ENCODE measurements at regions not wholly inside any gene's neighbourhood (a gene's known extent, or its start where the extent isn't known, plus 50 kb on each side); places are given as distances from the start of the nearest gene placed in this dataset.

DNA sequence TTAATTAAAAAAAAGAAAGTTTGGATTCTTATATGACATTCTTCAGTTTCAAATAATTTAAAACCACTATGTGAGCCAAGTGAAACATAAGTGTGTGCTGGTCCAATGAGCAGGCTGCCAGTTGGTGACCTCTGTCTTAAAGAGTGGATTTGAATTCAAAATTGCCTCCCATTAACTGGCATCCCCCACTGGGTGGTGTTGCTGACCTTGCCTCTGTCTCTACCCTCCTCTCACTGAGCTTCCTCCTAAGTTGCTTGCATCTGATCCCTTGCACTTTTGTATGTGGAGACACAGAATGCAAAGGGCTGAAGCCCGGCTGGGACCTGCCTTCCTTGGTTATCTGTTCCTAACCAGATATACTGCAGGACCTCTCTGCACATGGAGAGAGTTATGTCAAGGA lies 160.6 kb downstream of the CYLD start:
- TF ChIP-seq, protein P1, sequence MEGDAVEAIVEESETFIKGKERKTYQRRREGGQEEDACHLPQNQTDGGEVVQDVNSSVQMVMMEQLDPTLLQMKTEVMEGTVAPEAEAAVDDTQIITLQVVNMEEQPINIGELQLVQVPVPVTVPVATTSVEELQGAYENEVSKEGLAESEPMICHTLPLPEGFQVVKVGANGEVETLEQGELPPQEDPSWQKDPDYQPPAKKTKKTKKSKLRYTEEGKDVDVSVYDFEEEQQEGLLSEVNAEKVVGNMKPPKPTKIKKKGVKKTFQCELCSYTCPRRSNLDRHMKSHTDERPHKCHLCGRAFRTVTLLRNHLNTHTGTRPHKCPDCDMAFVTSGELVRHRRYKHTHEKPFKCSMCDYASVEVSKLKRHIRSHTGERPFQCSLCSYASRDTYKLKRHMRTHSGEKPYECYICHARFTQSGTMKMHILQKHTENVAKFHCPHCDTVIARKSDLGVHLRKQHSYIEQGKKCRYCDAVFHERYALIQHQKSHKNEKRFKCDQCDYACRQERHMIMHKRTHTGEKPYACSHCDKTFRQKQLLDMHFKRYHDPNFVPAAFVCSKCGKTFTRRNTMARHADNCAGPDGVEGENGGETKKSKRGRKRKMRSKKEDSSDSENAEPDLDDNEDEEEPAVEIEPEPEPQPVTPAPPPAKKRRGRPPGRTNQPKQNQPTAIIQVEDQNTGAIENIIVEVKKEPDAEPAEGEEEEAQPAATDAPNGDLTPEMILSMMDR (IDR thresholded peaks at IDR 0.05; ENCODE audit: low read depth, low read length): no peak
- no peak overlapping the region for H3K4me3 ChIP-seq (ENCODE audit: low read depth, low read length)

DNA sequence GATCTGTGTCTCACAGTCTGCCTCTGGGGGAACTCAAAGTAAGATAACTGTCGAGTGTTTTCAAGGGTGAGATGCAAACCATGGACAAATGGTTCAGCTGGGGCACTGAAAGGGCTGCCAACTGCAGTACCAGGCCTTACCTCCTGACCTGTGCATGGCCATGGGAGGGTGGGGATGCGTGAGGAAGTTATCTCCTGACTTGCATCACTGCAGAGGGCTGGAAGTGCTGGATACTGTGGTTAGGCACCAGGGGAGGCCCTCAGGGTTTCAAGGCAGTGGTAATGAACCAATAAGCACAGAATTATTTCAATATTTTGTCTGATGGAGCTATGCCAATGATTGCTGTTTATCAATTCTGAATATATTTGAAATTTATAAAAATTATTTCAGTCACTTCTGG lies 159.2 kb downstream of the CYLD start:
- no peak overlapping the region for H3K4me3 ChIP-seq (ENCODE audit: low read depth, low read length)
- TF ChIP-seq, protein P1 (IDR thresholded peaks at IDR 0.05; ENCODE audit: low read depth, low read length): no peak

DNA sequence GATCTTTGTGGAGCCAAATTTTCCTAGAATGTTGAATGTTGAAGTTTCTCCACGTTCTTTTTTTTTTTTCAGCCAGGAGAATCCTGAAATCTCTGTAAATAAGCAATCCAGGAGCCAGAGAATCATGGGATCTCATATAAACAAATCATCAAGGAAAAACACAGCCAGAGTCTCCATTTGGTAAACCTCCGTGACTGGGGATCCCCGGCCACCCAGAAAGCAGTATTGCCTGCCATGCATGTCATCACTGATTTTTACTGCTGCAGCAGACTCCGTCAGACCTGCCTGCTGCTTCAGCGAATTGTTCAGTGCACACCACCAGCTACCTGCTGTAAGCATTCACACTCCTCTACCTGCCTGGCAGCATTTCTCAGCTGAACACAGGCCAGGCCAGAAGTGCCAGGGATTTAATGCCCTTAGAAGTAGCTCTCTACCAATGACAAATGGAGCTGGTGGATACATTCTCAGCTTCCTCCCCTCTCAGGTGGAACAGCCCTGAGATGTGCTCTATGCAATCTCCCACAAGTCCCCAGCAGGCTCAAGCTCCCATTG lies 158.6 kb downstream of the CYLD start:
- H3K4me3 ChIP-seq (ENCODE audit: low read depth, low read length): no peak overlapping the region
- TF ChIP-seq, protein P1 (IDR thresholded peaks at IDR 0.05; ENCODE audit: low read depth, low read length): no peak

DNA sequence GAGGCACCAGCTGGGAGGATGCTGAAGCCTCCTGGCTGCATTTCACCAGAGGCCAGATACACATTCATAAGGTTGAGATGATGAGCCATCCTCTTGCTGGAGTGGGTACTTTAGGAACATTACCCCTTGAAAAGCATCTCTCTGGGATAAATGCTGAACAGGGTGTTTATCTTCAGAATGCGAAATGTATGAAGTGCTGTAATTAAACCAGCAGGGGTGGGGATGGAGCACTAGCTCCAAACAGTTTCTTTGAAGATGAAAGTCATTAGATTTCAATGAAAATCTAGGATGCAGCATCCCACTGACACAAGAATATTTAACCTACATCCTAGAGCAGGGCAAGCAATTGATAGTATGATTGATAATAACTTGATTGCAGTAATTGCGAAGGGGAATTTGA lies 158.1 kb downstream of the CYLD start:
- TF ChIP-seq, protein P1 (IDR thresholded peaks at IDR 0.05; ENCODE audit: low read depth, low read length): no peak
- H3K4me3 ChIP-seq (ENCODE audit: low read depth, low read length): no peak overlapping the region

DNA sequence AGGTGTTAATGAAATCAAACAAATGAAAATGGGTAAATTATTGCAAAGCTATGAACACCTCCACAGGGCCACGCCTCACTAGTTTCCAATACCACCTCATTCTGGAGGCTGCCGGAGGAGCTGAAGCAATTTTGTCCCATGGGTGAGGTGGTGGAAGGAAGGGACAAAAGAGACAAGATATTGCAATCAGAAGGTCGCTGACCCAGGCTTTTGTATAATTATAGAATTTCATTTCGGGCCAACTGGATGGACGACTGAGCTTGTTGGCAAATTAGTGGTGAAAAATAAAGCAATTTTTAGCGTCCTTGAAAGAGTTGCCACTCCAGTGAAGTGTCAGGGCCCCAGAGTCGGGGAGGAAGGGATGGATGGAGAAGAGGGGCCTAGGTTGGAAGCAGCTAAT lies 147.9 kb downstream of the CYLD start:
- TF ChIP-seq, protein P1 (IDR thresholded peaks at IDR 0.05; ENCODE audit: low read depth, low read length): no peak
- no peak overlapping the region for H3K4me3 ChIP-seq (ENCODE audit: low read depth, low read length)

DNA sequence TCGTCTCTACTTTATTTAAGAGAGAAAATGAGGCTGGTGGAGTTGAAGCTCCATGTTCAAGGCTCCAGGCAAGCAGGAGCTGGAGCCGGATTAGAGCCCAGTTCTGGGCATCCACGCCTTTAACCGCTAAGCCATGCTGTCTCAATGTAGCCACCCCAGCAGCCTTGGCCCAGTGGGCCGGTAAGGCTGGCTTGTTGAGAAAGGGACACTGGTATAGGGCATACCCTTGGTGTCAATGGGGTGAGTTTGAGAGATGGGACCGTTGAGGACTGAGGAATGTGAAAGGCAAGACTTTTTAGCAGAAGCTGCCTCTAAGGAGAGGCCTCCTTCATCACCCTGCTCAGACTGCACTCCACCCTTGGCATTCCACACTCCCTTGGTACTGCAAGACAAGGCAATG lies 147.4 kb downstream of the CYLD start:
- H3K4me3 ChIP-seq (ENCODE audit: low read depth, low read length): no peak overlapping the region
- TF ChIP-seq, protein P1 (IDR thresholded peaks at IDR 0.05; ENCODE audit: low read depth, low read length): no peak

DNA sequence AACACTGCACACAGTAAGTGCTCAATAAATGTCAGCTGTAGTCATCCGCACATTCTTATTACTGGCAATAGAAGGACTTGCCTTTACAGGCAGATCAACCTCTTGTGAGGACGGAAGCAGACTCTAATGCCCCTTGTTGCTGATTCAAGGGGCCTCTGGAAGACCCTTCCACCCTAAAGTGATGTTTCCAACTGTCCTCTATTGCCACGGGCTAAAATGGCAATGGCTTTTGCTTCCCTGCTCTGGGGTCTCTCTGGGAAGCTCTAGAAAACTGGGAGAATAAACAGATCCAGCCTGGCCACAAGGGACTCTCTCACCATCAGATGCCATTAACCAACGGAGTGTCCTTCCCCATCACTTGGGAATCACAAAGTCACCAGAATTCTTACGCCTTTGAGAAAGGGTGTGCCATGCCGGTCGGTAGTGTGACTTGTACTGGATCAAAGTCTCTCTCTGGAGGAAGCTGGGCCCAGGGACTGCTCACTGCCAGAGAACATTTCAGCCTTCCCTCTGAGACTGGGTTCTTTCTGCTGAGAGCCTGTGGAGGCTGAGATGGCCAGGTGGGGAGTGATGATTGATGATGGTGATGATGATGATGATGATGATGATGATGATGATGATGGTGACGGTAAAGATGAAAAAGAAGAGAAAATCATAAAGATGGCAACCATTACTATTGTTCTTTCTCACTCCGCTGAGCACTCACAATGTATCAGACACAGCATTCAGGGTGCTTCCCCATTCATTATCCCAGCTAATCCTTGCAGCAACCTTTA lies 146.8 kb downstream of the CYLD start:
- TF ChIP-seq, protein P1 (IDR thresholded peaks at IDR 0.05; ENCODE audit: low read depth, low read length): no peak

More for the DNA sequence above, 146.8 kb downstream of the CYLD start:
- no peak overlapping the region for H3K4me3 ChIP-seq (ENCODE audit: low read depth, low read length)

Data from WI38 (cell line).